ENCODE measurements at regions not wholly inside any gene's neighbourhood (a gene's known extent, or its start where the extent isn't known, plus 50 kb on each side); places are given as distances from the start of the nearest gene placed in this dataset.

GRCh38 chr2:175500255-175500654 is 318.7 kb upstream of the ATP5MC3 start:
- H2BK15ac ChIP-seq (ENCODE audit: low read length), result no peak overlapping the region
- H3K27me3 ChIP-seq (replicated peaks in 1 of 4; ENCODE audit: control insufficient read depth in 3 of 4, extremely low read depth in 1 of 4, insufficient read depth in 3 of 4, low read length in 3 of 4), result no peaks in the 10 kb centered on the region
- no peak overlapping the region for H2AFZ ChIP-seq (ENCODE audit: low read length)
- H3K4me1 ChIP-seq (replicated peaks in 1 of 4; ENCODE audit: control insufficient read depth in 3 of 4, insufficient read depth in 4 of 4, low read length in 3 of 4), result no peaks in the 10 kb centered on the region
- H2BK12ac ChIP-seq (ENCODE audit: low read depth, low read length), result no peak overlapping the region
- no peak overlapping the region for H2BK20ac ChIP-seq (ENCODE audit: low read length)
- no peaks in the 10 kb centered on the region for H3K79me2 ChIP-seq (ENCODE audit: control insufficient read depth in 1 of 2, insufficient read depth in 2 of 2, low read length in 2 of 2)
- TF ChIP-seq, protein P1, sequence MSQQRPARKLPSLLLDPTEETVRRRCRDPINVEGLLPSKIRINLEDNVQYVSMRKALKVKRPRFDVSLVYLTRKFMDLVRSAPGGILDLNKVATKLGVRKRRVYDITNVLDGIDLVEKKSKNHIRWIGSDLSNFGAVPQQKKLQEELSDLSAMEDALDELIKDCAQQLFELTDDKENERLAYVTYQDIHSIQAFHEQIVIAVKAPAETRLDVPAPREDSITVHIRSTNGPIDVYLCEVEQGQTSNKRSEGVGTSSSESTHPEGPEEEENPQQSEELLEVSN (IDR thresholded peaks at IDR 0.05), result no peak
- TF ChIP-seq HDAC6 (IDR thresholded peaks at IDR 0.05; ENCODE audit: low read depth, low read length), result no peak
- TF ChIP-seq YY1 (IDR thresholded peaks at IDR 0.05; ENCODE audit: low read depth, low read length), result no peak
- no peak for TF ChIP-seq RXRA (IDR thresholded peaks at IDR 0.05; ENCODE audit: insufficient read depth, low read depth, low read length)
- TF ChIP-seq MAX (IDR thresholded peaks at IDR 0.05), result no peak
- TF ChIP-seq CHD2 (IDR thresholded peaks at IDR 0.05; ENCODE audit: low read length), result no peak
- TF ChIP-seq ASH2L (IDR thresholded peaks at IDR 0.05; ENCODE audit: low read length), result no peak
- no peak for TF ChIP-seq FOSL1 (IDR thresholded peaks at IDR 0.05; ENCODE audit: insufficient read depth, low read depth, low read length)
- TF ChIP-seq KDM4A (IDR thresholded peaks at IDR 0.05; ENCODE audit: low read depth, low read length, severe bottlenecking), result no peak
- no peak for TF ChIP-seq POLR2AphosphoS5 (IDR thresholded peaks at IDR 0.05; ENCODE audit: low read depth, low read length)
- TF ChIP-seq CBX5 (IDR thresholded peaks at IDR 0.05; ENCODE audit: low read depth, low read length), result no peak
- no peak for TF ChIP-seq JUND (IDR thresholded peaks at IDR 0.05; ENCODE audit: low read length)
- no peak for TF ChIP-seq NRF1 (IDR thresholded peaks at IDR 0.05; ENCODE audit: low read depth, low read length)
- CTCF ChIA-PET (ENCODE audit: partially characterized antibody), result no interaction called here
- no peak overlapping the region for H3K56ac ChIP-seq (replicated peaks; ENCODE audit: insufficient read length, low read depth, low read length)
- no peak overlapping the region for H2AK5ac ChIP-seq (ENCODE audit: low read depth, low read length)
- H3K4me2 ChIP-seq (ENCODE audit: insufficient read depth in 1 of 2, low read depth in 2 of 2, low read length in 2 of 2), result no peak overlapping the region
- H4K8ac ChIP-seq (ENCODE audit: extremely low read depth, insufficient read depth, low read length), result no peak overlapping the region
- H4K5ac ChIP-seq (ENCODE audit: insufficient read length, low read depth, low read length), result no peak overlapping the region
- no peaks in the 10 kb centered on the region for H3K79me1 ChIP-seq (ENCODE audit: low read depth, low read length)
- H4K91ac ChIP-seq (replicated peaks; ENCODE audit: insufficient read length, low read length), result no peak overlapping the region
- no peak overlapping the region for H3K27ac ChIP-seq (ENCODE audit: low read depth, low read length)
- H3K9ac ChIP-seq (replicated peaks in 1 of 4; ENCODE audit: extremely low read depth in 1 of 4, low read depth in 3 of 4, low read length in 3 of 4), result no peak overlapping the region
- no peak overlapping the region for H3K14ac ChIP-seq (ENCODE audit: insufficient read length)
- no peak overlapping the region for H3K4me3 ChIP-seq (ENCODE audit: extremely low read depth in 1 of 4, insufficient read depth in 2 of 4, low read depth in 3 of 4, low read length in 4 of 4)
- H2BK5ac ChIP-seq (ENCODE audit: low read depth, low read length), result no peak overlapping the region
- no peak overlapping the region for H3K4ac ChIP-seq (replicated peaks; ENCODE audit: insufficient read length, low read depth, low read length)
- POLR2A ChIA-PET (ENCODE audit: partially characterized antibody), result no interaction called here
- DNase-seq (ENCODE audit: low read depth in 1 of 2, low spot score in 2 of 2) (no peak), FAIRE-seq (no peak)
- no peak overlapping the region for H2BK120ac ChIP-seq (replicated peaks; ENCODE audit: low read depth, low read length)
- H3K23ac ChIP-seq (ENCODE audit: insufficient read length), result no peak overlapping the region
- H3K9me3 ChIP-seq (ENCODE audit: insufficient read depth in 2 of 2, low read depth in 1 of 2, low read length in 1 of 2), result no peaks in the 10 kb centered on the region
- no peak overlapping the region for H3K18ac ChIP-seq (ENCODE audit: extremely low read depth, low read length)
- H3K23me2 ChIP-seq (ENCODE audit: low read depth, low read length), result no peaks in the 10 kb centered on the region
- no peaks in the 10 kb centered on the region for H3K36me3 ChIP-seq (ENCODE audit: control insufficient read depth in 2 of 4, insufficient read depth in 4 of 4, low read length in 3 of 4)
- no peaks in the 10 kb centered on the region for H4K20me1 ChIP-seq (replicated peaks in 1 of 2; ENCODE audit: control insufficient read depth in 1 of 2, insufficient read depth in 2 of 2, low read length in 2 of 2)

Data from H1 (cell line).